ENCODE measurements at regions not wholly inside any gene's neighbourhood (a gene's known extent, or its start where the extent isn't known, plus 50 kb on each side); places are given as distances from the start of the nearest gene placed in this dataset.

- TF ChIP-seq EZH2 (IDR thresholded peaks at IDR 0.05; ENCODE audit: insufficient read depth, low read length) (no peak), CTCF (IDR thresholded peaks at IDR 0.05; ENCODE audit: insufficient read depth, low read depth, low read length) (no peak)
These were observed 85.2 kb upstream of the WLS start for GRCh38 chr1:68317543-68317942.

Measured in astrocyte (in vitro differentiated cells and primary cell).